Left renal pelvis (tissue), 4 donors: ENCODE measurements at regions not wholly inside any gene's neighbourhood (a gene's known extent, or its start where the extent isn't known, plus 50 kb on each side); places are given as distances from the start of the nearest gene placed in this dataset.

Experiments
- DNase-seq, 4 donors: peaks; one replicate each; pipeline ENCODE4 v3.0.0-alpha.2; 2013; ENCODE audit warnings: low read depth in 4 of 4, low spot score in 3 of 4

DNA sequence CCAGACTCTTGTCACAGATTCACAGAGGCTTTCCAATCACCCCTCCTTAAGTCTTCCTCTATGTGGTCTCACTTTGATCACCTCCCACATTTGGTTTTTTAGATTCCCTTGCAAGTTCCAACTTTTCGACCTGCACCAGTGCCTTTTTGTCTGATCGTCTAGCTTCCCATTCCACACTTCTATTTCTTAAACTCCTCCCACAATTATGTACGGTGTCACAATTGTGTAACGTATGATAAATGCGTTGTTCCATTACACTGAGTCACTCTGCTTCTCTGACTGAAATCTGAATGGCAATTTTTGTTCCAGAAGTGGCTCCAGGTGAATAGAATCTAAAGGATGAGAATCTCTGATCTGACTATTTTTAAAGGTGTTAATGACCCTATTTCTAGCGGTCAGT lies 320.1 kb downstream of the LMX1A start:
- no peak for DNase-seq

DNA sequence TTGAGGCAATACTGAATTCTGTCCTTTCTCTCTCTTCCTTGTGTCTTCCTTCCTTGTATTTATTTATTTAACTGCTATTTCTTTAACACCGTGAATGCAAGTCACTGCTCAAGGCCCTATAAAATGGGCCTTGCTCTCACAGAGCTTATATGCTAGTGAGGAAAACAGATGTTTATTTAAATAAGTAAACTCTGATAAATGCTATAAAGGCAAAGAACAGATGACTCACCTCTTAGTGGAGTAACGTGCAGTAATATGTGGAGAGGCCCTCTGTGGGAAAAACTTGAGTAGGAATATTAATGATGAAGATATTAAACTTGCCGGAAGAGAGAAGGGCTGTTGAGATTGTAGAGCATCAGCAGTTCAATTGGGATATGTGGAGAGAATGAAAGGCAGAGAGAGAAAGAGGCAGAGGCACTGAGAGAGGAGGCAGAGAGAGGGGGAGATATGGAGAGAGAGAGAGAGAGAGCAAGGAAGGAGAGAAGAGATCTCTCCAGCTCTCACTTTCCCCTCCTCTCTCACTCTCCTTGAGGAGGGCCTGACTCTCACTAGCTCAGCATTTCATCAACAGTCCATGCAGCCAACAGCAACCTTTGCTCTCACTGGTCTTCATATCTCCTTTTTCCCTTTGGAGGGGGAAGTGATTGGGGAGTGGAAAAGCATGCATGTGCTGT lies 322.2 kb downstream of the LMX1A start:
- DNase-seq: no peak

DNA sequence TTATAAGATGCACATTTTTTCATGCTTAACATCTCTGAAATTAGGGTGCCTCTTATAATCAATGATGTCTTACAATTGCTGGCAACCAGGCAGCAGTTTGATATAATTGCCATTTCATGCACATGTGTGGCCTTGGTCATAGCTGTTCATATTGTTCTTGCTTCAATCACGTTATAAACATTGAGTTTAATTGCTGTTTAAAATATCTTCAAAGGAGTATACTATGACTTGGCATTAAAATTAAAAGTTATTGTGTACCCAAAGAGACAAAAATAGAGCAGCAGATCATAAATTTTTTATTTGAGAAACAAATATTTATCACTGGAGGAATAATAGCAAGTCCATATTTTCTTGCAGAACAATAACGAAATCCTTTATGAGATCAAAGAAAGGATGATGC lies 325.5 kb downstream of the LMX1A start:
- DNase-seq: no peak

DNA sequence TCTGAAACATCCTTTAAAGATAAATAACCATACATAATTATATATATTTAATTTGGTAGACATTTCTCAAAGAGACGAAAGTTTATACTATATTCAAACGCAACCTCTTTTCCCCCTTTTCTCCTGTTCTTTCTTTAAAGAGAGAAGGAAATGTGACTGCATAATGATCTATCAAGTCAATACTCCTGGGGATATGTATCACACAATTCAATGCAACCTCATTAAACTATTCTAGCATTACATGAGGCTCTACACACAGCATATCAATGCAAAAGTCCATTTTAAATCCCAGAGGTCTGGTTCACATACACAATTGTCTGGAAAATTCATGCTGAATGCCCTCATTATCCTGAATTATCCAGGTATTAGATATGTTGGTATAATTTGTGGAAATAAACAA lies 330.7 kb downstream of the LMX1A start:
- DNase-seq: no peak

DNA sequence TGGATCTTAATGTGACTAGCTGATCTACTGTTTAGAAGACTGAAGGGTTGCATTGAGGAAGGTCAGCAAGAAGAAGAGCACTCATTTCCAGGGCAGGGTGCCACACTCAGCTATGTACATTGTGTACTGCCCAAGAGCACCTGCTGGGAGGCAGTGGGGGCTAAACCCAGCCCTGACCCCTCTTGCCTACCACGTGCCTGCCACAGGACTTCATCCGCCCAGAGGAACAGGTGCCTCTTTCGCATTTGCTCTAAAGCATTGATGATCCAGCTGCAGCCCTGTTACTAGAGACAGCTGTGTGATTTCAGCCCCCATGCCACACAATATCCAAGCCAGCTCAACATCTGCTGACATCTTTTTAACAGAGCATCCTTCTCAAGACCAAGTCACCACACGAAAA lies 341.8 kb downstream of the LMX1A start:
- DNase-seq: no peak

DNA sequence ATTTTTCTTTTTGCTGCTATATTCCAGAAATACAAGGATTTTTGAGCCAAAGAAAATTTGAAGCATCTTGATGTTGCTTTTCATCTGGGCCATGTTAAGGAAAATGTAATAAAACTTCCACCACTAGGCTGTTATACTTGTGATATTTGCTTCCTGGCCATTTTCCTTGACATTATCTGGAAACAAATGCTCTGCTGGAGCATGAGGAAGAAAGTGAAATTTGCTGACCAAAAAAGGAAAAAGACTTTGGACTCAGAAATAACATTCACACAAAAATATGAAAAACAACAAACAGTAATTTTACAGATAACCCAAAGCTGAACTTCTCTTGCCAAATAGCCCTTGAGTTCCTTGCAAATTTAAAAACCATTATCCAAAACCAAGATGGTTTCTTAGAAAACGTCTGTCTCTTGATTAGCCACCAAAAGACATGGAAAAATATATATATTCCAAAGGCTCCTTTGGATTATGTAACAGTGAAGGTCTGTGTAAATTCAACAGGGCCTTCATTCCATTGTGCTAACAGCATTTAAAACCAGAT lies 344.5 kb downstream of the LMX1A start:
- peak in 1 of 4 donors; percentile 5 for DNase-seq

DNA sequence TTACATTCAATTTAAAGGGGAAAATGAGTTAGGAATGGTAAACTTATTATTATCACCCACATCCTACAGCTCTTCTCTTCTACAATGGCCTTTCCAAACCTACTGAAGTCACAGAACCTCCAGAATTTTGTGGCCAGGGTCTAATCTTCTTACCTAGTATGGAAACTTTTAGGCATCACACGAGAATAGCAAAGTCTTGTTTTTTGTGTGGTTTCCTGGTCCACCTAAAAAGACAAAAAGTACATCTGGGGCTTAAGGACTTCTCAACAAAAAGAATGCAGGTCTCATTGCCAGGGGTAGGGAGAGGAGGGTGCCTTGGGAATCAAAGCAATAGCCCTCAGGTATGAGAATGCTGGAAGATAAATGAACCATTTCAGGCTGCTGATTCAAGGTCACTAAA lies 345.3 kb downstream of the LMX1A start:
- no peak for DNase-seq

DNA sequence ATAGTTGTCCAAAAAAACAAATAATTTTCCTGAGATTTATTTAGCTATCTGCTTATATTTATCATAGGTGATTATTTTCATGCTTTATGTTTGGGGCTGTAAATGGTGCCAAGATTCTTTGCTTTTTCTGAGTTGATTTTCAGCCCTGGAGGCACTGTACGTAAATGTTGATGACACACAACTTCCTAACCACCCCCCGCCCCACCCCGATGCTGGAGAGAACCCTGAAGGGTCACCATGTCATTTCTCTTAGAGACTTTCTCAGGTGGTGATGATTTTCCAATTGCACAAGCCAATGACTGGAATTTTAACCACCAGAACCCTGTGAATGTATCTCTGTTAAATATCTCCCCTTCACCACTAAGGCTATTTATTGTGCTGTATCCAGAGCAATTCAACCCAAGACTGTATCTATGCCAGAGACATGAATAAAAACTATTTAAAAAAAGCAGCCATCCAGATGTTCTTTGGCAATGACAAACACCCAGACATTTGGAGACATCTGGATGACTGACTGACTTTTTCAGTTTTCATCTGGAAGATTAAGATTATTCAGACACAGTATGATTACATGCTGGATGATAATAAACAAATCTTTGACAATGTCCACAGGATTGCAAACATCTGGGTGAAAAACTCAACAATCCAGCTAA lies 346.0 kb downstream of the LMX1A start:
- DNase-seq: no peak

DNA sequence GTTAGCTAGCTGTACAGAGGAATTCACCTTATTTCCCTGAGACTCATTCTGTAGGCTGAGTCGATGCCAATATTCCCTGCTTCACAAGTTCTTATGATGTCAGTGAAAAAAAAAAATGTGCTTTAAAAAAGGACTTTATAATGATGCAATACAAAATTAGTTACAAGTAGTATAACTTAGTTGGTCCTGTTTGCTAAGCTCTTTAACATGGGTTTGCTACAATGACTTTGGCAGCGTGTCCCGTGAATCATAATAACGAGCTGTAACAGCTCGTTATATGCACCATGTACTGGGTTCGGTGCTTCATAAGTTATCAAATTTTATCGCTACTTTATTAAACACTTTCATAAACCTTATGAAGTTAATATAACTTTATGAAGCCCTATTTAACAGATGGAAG lies 349.7 kb downstream of the LMX1A start:
- DNase-seq: no peak

DNA sequence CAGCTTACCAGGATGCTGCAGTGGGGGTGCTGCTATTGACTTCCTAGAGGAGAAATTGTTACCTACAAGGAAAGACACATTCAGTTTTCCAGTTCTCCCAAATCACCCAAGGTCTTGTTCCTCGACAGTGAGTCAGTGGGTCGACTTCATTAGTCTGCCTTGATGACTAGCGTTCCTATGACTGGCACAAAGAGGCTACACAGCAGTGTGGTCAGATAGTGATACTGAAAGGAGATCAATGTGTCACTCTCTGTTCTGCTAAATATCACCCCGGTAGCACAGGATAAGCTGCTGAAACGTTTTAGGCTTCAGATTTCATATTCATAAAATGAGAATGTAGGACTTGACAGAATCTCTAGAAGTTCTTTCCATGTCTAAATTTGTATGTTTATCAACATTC lies 357.4 kb downstream of the LMX1A start:
- no peak for DNase-seq

DNA sequence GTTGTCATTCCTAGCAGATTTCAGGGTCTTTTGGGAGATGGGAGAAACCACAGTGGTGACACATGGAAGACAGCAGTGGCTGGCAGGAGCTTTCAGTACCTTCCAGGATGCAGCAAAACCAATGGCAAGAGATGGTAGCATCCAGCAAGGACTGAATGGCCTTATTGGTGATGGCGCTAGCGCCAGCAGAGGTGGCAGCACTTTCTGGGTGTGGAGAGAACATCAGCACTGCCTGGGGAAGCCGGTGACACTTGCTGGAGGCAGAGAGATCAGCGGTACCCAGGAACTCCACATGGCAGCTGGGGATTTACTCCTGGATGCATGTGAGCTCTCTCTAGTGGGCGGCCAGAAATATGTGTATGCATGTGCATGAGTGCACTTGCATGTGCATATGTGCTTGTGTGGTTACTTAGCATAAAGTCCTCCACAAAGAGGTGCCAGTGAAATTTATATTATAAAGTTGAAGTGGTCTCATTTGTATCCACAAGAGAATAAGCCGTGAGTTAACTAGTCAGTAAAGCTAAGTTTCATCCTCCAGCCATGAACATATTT lies 364.7 kb downstream of the LMX1A start:
- DNase-seq: no peak

DNA sequence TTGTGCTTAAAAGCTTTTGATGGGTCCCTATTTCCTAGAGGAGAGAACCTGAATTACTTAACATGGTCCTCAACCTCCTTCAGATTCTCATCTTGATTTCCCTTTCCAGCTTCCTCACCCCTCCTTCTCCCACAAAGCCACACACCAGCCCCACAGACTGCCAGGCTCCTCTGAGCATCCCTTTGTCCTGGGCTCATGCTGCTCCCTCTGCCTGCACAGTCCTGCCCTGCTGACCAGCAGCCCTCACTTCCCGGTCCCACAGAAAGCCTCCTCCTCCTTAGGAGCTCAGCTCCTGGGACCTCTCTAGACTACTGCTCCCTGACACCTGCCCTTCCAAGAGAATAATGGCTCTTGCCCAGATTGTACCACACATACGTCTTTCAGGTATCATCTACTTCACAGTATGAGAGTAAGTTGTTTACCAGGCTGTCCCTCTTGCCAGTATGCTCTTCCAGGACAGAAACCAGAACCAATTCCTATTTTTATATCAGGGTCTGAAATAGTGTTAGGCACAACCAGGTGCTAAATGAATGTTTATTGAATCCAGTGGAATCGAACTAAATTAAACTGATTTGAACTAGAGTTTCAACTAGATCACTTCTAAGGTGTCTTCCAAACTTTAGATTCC lies 373.4 kb downstream of the LMX1A start:
- no peak for DNase-seq

DNA sequence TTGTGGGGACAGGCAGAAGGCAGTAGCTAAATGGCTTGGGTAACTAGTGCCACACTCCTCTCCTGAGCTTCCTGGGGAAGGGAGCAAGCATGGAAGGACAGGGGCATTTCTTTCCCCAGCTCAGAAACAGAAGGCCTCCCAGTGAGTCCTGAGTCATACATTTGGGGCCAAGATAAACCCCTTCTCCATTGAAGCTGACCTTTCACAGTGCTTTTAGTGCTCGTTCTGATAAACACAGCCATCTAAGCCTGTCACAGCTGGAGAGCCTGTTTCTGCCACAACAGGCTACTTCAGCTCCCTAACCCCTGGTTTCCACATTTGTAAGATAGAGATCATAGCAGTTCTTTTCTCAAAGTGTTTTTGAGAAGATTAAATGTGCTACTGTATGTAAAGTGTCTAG lies 374.0 kb downstream of the LMX1A start:
- no peak for DNase-seq

DNA sequence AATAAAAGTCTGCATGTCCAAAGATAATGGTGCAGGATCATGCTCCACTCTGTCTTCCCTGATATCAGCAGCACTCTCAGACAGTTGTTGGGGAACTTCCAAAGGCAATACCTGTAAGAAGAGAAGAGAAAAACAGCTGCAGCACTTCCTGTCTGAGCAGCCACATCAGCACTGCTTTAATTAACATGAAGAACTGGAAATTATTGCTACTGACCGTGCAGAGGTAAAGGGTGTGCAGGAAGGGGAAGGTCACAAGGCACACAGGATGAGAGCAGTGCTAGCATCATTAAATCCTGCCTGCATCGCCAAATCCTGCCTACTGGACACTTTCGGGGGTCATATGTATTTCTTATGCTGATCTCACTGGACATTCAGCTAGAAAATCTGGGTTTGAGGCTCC lies 379.0 kb downstream of the LMX1A start:
- DNase-seq: no peak

DNA sequence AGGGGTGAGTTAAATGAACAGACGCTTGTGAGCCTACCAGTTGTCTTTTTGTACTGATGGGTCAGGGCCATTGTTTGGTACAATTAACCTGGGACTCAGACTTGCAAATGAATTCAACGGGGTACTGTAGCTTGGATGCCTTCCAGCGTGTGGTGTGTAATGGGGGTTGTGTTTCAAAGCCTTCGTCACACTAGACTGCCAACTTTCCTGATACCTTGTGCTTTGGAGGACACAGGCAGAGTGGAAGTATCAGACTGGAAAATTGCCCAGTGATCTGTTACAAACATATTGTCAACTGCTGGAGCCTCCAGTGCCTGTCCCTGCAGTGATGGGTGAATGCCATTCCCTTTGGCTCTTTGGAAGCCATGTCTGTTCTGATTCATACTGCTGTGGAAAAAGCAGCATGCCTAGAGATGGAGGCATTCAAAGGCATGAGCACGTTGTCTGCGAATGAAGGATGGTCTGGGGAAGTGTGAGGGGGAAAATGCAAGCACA lies 384.5 kb downstream of the LMX1A start:
- no peak for DNase-seq

DNA sequence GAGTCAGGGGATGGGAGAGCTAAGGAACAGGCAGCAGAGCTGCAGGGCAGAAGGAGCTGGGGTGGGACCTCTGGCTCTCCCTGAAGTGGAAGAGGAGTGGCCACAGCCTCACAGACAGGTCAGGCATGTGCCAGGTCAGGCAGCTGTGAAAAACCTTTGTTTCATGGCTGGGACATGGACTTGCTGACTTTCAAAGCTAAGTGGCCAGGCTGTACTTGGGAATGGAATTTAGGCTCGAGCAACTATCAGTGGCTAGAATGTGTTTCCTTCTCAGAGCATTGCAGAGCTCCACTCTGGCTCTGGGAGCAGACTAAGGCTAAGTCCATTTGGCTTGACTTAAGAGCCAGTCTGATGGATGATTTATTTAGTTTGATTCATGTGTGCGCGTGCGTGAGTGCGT lies 385.1 kb downstream of the LMX1A start:
- no peak for DNase-seq

DNA sequence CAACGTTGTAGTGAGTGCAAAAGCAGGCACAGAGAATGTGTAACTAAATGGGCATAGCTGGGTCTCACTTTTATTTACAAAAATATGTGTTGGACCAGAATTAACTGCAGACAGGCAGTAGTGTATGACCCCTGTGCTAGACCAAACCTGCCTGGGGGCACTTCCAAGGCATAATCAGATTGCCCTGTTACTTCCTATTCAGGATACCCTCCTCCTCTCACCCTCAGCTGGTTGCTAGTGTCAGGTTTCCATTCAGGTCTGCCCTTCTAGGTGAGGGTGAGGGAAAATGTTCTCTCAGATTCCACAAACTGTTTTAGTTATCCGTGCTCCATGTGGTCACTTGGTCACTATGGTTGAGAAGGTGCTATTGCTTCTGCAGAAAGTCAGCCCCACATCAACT lies 387.3 kb downstream of the LMX1A start:
- DNase-seq: no peak

DNA sequence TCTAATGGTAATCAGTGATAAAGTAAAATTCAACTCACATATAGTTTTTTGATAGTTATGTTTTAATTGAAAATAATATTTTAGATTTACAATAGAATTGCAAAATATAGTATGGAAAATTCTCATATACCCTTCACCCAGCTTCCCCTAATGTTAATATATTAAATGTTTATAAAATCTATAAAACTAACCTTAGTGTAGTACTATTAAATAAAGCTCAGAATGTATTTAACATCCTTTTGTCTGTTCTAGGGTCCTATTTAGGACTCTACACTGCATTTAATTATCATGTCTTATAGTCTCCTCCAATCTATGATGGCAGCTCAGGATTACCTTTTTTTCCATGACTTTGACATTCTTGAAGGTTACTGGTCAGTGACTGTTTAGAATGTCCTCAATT lies 389.2 kb downstream of the LMX1A start:
- no peak for DNase-seq

DNA sequence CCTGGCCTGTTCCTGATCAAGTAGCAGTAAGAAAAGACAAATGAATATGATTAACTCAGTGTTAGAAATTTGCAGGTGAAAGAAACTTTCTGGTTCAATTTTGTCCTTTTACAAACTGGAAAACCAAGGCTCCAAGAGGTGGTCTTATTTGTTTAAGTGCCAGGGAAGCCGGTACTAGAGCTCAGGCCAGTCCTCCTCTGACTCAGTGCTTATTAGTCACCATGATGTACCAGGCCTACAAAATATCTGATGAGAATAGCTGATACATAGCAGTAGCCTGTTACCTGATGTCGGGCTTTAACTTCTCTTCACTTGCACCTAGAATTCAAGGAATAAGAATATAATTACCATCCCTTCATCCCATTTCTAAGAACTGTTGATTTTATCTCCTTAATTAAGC lies 394.8 kb downstream of the LMX1A start:
- DNase-seq: no peak

DNA sequence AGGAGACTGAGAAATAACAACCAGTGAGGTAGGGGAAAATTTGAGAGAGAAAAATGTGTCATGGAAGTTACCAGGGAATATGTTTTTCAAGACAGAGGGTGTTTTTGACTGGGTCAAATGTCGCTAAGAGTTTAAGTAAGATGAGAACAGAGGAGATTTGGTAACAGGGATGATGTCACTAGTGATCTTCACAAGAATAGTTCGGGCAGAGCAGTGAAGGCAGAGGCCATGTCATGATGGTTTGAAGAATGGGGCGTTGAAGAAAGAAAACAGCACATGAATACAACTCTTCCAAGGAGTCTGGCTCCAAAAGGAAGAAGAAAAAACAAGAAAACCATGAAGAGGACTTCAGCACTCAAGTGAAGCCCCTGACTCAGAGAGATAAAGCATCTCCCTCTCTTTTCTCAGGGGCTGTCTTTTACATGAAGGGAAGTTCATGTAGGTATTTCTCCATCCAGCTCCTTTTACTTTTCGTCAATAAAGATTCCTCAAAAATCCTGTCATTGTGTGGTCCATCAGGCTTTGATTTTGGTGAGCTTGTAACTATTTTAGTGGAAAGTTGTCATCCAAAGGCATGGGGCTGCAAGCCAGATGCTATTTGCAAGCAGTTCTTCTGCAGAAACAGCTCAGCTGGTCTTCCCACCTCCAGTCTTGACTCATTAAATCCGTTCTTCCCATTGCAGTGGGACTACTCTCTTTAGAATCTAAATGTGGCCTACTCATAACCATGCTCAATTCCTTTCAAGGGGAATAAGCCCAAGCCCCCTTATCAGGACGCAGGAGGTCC lies 397.3 kb downstream of the LMX1A start:
- DNase-seq: no peak

DNA sequence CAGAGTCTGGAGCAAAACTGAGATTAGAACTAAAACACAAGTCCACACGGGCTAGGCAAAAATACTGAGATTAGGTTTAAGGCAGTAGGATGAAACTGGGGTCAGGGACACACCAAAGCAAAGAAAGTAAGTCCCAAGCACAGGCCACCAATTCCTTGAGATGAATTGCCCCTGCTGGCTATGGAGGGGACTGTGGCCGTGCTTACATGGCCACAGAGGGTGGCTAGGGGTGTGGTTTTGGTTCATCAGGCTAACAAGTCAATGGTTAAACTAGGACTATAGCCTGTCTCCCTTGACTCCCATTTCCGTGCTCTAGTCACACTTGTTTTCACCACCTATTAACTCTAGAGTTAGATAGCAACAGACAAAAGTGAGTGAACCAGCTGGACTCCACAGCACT lies 394.8 kb downstream of the PBX1 start:
- DNase-seq: no peak
